GOT3 (cell line): ENCODE measurements at regions not wholly inside any gene's neighbourhood (a gene's known extent, or its start where the extent isn't known, plus 50 kb on each side); places are given as distances from the start of the nearest gene placed in this dataset.

ENCODE experiments used
- DNase-seq: peaks from one replicate; lab custom pipeline; 2025; ENCODE audit warnings: mixed read lengths; lab: John Stamatoyannopoulos, UW

GRCh38 chr3:59299561-59299960, 249.7 kb upstream of the CFAP20DC start:
- no peak for DNase-seq

- no peak for DNase-seq
Observed at GRCh38 chr3:59290358-59290757, 240.5 kb upstream of the CFAP20DC start.

GRCh38 chr3:59289831-59290230, 240.0 kb upstream of the CFAP20DC start:
- DNase-seq, result no peak

GRCh38 chr3:59288951-59289350, 239.1 kb upstream of the CFAP20DC start:
- no peak for DNase-seq

- DNase-seq, result no peak
Observed at GRCh38 chr3:59286791-59287531, 237.1 kb upstream of the CFAP20DC start.

- no peak for DNase-seq
Observed at GRCh38 chr3:59285560-59285959, 235.7 kb upstream of the CFAP20DC start.

GRCh38 chr3:59284926-59285325, 235.1 kb upstream of the CFAP20DC start:
- DNase-seq, result no peak

- DNase-seq, result no peak
Observed at GRCh38 chr3:59280113-59280512, 230.3 kb upstream of the CFAP20DC start.

GRCh38 chr3:59277816-59278215, 228.0 kb upstream of the CFAP20DC start:
- no peak for DNase-seq

- DNase-seq, result no peak
Observed at GRCh38 chr3:59277201-59277600, 227.4 kb upstream of the CFAP20DC start.

- no peak for DNase-seq
Observed at GRCh38 chr3:59273976-59274375, 224.2 kb upstream of the CFAP20DC start.

GRCh38 chr3:59271971-59272370, 222.1 kb upstream of the CFAP20DC start:
- DNase-seq, result no peak

GRCh38 chr3:59270921-59271320, 221.1 kb upstream of the CFAP20DC start:
- DNase-seq, result no peak

GRCh38 chr3:59270209-59270608, 220.4 kb upstream of the CFAP20DC start:
- no peak for DNase-seq

- no peak for DNase-seq
Observed at GRCh38 chr3:59268170-59268569, 218.3 kb upstream of the CFAP20DC start.

GRCh38 chr3:59267021-59267420, 217.2 kb upstream of the CFAP20DC start:
- no peak for DNase-seq

GRCh38 chr3:59266551-59266950, 216.7 kb upstream of the CFAP20DC start:
- no peak for DNase-seq

- DNase-seq, result no peak
Observed at GRCh38 chr3:59265566-59265965, 215.7 kb upstream of the CFAP20DC start.

- no peak for DNase-seq
Observed at GRCh38 chr3:59264366-59264765, 214.5 kb upstream of the CFAP20DC start.

- no peak for DNase-seq
Observed at GRCh38 chr3:59263152-59263551, 213.3 kb upstream of the CFAP20DC start.

- DNase-seq, result no peak
Observed at GRCh38 chr3:59262076-59262498, 212.3 kb upstream of the CFAP20DC start.

- DNase-seq, result no peak
Observed at GRCh38 chr3:59261009-59261408, 211.2 kb upstream of the CFAP20DC start.

- no peak for DNase-seq
Observed at GRCh38 chr3:59258550-59259260, 208.9 kb upstream of the CFAP20DC start.

GRCh38 chr3:59257506-59257905, 207.7 kb upstream of the CFAP20DC start:
- DNase-seq, result no peak
